ENCODE measurements at regions not wholly inside any gene's neighbourhood (a gene's known extent, or its start where the extent isn't known, plus 50 kb on each side); places are given as distances from the start of the nearest gene placed in this dataset.

DNA sequence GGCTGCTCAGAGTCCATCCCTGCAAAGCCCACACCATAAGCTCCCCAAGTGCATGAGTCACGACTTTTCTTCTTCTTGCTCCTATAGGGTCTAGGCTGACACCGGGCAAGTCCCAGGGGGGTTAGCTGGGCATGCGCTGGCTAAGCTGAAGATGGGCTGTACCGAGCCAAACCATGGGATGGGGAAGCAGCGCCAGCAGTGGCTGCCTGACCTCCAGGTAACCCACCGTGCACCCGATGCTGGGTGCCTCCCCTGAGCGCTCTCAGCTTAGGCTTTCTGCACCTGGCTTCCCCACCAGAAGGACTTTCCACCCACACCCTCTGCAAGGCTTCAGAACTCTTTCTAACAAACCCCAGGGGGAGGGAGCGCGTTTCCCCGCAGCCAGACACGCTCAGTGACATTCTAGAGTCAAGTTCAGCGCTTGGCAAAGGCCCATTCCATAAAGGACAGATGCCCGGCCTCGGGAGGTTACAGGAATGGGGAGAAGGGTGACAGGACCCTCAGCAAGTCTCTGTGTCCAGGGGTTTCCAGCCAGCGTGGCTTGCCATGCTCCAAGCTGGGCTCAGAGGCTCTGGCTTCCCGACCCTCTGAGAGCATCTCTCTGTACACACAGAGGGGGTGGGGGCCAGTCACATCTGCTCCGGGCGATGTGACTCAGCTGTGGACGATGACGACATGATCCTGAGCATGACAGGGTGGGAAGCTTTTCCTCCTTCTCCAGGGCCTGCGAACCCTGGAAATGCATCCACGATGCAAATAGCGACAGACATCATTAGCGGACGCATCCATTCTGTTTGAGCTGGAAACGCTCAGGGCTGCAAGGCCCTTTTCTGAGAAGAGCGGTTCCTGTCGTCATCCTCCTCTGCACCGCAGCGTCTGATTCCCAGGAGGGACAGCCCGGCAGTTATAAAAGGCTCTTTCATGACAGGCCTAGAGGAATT is 107.8 kb downstream of the SIK1 start (continued):
- TF ChIP-seq TAF1 (IDR thresholded peaks at IDR 0.05; ENCODE audit: low read depth, low read length) = no peak
- no peak for TF ChIP-seq BRCA1 (IDR thresholded peaks at IDR 0.05; ENCODE audit: low read depth, low read length)
- TF ChIP-seq, protein P1, sequence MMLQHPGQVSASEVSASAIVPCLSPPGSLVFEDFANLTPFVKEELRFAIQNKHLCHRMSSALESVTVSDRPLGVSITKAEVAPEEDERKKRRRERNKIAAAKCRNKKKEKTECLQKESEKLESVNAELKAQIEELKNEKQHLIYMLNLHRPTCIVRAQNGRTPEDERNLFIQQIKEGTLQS (IDR thresholded peaks at IDR 0.05; ENCODE audit: insufficient read depth, low read depth, low read length) = no peak

Measured in H1 (cell line).